Stomach smooth muscle (tissue), 2 donors: ENCODE measurements at regions not wholly inside any gene's neighbourhood (a gene's known extent, or its start where the extent isn't known, plus 50 kb on each side); places are given as distances from the start of the nearest gene placed in this dataset.

Source experiments
- H3K27ac ChIP-seq: one replicate; pipeline ENCODE4 v1.7.0; 2013; ENCODE audit warnings: mild to moderate bottlenecking, low read length, inconsistent platforms
- H3K27me3 ChIP-seq, 2 donors: one replicate each; pipeline ENCODE4 v1.7.0; 2013; ENCODE audit warnings: low read length in 2 of 2; ENCODE audit not compliant: insufficient read depth in 2 of 2, control insufficient read depth in 1 of 2
- H3K36me3 ChIP-seq, 2 donors: one replicate each; pipeline ENCODE4 v1.7.0; 2013; ENCODE audit warnings: low read length in 2 of 2; ENCODE audit not compliant: control insufficient read depth in 2 of 2, insufficient read depth in 2 of 2
- H3K4me1 ChIP-seq: one replicate; pipeline ENCODE4 v1.7.0; 2013; ENCODE audit warnings: low read length; ENCODE audit not compliant: control insufficient read depth, insufficient read depth
- H3K4me3 ChIP-seq, 2 donors: one replicate each; pipeline ENCODE4 v1.7.0; 2013; ENCODE audit warnings: low read length in 2 of 2
- H3K9ac ChIP-seq, 2 donors: one replicate each; pipeline ENCODE4 v1.7.0; 2013; ENCODE audit warnings: low read length in 2 of 2, mild to moderate bottlenecking in 1 of 2
- H3K9me3 ChIP-seq, 2 donors: one replicate each; pipeline ENCODE4 v1.7.0; 2013; ENCODE audit warnings: low read length in 2 of 2; ENCODE audit not compliant: control insufficient read depth in 2 of 2
- donor health status: healthy.
- donor health status: Pancreatic carcinoma.

DNA sequence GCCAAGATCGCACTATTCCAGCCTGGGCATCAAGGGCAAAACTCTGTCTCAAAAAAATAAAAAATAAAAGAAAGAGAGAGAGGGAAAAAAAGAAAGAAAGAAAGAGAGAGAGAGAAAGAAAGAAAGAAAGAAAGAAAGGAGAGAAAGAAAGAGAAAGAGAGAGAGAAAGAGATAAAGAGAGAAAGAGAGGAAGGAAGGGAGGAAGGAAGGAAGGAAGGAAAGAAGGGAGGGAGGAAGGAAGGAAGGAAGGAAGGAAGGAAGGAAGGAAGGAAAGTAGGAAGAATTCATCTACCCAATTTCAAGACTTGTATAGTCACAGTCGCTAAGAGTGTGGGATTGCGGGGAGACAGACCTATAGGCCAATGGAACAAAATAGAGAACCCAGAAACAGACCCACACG is 290.6 kb downstream of the NPHP4 start:
- no peak overlapping the region for H3K4me3 ChIP-seq
- H3K27me3 ChIP-seq, result no peaks in the 10 kb centered on the region
- no peak overlapping the region for H3K9ac ChIP-seq
- H3K36me3 ChIP-seq, result no peaks in the 10 kb centered on the region
- peaks cover 0 to 7% of the 10 kb centered on the region in 2 donors for H3K9me3 ChIP-seq
- no peaks in the 10 kb centered on the region for H3K4me1 ChIP-seq
- no peak overlapping the region for H3K27ac ChIP-seq

DNA sequence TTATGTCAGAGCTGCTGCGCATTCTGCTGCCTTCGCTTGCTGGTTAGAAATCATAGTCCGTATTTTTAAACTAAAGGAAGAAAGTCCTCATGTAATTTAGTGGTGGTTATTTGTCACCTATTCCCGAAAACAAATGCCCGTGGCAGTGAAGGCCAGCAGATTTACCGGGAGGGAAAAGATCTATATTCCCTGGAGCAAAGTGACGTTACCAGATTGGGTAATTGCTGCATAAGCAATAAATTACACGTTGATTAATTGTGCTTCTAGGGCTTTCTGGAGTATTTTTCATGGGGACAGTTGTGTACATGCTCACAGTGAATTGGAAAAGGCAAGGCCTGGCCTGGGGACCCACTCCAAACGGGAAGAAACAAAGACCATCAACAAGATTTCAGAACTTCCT is 298.7 kb downstream of the NPHP4 start:
- Histone ChIP-seq H3K27me3 (peaks cover 4 to 9% of the 10 kb centered on the region in 2 donors), H3K9me3 (peaks cover 0 to 4% of the 10 kb centered on the region in 2 donors), H3K4me3 (no peak overlapping the region), H3K36me3 (no peaks in the 10 kb centered on the region), H3K27ac (no peak overlapping the region), H3K4me1 (no peaks in the 10 kb centered on the region), H3K9ac (no peak overlapping the region)

DNA sequence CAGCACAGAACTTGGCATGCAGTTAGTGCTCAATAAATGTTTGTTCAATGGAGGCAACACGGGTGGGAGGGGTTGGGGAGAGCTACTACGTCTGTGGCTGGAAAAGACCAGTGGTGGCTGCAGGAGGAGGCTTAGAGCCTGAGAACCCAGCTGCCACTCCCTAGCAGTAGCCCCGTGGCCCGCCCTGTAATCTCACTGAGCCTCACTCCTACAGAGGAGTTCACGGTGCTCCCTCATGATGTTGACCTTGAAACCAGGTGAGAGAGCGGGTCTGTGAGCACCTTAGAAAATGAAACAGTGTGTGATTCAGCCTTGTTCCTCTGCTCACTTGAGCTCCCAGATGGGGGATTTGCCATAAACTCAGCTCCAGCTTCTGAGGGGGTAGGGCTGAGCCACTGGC is 299.6 kb downstream of the NPHP4 start:
- no peak overlapping the region for H3K4me3 ChIP-seq
- no peaks in the 10 kb centered on the region for H3K36me3 ChIP-seq
- no peak overlapping the region for H3K27ac ChIP-seq
- H3K27me3 ChIP-seq, result peaks cover 4 to 11% of the 10 kb centered on the region in 2 donors
- no peaks in the 10 kb centered on the region for H3K4me1 ChIP-seq
- no peak overlapping the region for H3K9ac ChIP-seq
- peaks cover 0 to 4% of the 10 kb centered on the region in 2 donors for H3K9me3 ChIP-seq

DNA sequence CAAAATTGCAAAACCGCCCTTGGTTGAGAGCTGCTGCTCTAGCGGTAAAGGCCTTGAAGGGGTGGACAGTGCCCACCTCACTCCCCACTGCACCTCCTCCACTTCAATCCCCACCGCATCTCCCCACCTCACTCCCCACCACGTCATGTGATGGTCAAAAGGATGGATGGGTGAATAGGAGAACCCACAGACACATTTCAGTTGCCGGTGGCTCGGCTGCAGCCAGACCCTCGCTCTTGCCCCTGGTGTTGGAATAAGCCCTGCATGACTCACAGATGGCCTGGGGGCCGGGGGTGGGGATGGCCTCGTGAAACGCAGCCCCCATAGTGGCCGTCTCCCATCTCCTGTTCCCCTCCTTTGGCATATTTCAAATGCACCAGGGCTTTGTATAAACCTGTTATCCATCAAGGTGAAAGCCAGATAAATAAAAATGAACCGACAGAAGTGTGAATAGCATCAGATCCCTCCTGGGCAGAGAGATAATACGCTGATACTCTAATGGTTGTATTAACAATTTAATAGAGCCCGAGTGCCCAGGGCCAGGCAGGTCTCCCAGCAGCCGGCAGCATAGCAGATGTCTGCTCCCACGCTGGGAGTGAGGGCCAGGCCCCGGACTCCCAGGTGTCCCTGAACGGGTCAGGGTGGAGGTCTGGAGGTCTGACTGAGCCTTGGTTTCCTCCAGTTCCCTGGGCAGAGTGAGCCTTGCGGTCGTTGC is 300.3 kb downstream of the NPHP4 start:
- Histone ChIP-seq H3K9me3 (peaks cover 0 to 4% of the 10 kb centered on the region in 2 donors), H3K27ac (no peak overlapping the region), H3K4me1 (no peaks in the 10 kb centered on the region), H3K27me3 (peaks cover 4 to 11% of the 10 kb centered on the region in 2 donors), H3K36me3 (no peaks in the 10 kb centered on the region), H3K4me3 (no peak overlapping the region), H3K9ac (no peak overlapping the region)

DNA sequence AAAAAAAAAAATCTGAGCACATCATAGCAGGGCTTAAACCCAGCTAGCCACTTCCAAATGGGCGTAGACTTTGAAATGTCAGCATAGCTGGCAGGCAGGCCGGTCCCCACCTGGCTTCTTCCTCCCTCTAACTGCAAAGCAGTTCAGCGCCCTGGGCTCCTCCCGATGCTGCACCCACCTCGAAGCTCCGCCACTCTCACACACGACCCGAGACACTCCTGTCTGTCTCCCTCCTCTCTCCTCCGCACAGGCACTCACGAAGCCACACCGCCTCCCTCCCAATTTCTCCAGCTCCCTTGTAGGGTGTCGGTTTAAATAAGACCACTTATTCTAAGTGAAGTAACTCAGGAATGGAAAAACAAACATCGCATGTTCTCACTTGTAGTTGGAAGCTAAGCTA is 301.3 kb downstream of the NPHP4 start:
- Histone ChIP-seq H3K27me3 (peaks cover 4 to 14% of the 10 kb centered on the region in 2 donors), H3K9me3 (peaks cover 0 to 4% of the 10 kb centered on the region in 2 donors), H3K4me3 (no peak overlapping the region), H3K9ac (no peak overlapping the region), H3K4me1 (no peaks in the 10 kb centered on the region), H3K36me3 (no peaks in the 10 kb centered on the region), H3K27ac (no peak overlapping the region)

DNA sequence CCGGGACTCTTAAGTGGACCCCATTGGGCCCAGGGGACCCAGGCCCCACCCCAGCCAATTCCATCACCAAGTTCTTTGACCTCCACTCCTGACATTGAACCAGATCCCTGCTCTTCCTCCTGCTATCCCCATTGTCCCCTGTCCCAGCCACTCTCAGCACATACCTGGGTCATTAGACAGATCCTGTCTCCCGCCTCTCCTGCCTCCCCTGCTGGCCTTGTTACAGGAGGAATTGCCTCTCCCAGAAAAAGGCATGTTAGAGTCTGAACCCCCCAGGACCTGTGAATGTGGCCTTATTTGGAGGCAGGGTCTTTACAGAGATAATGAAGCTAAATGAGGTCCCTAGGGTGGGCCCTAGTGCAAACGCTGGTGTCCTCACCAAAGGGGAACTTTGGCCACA is 301.9 kb downstream of the NPHP4 start:
- peaks cover 4 to 14% of the 10 kb centered on the region in 2 donors for H3K27me3 ChIP-seq

DNA sequence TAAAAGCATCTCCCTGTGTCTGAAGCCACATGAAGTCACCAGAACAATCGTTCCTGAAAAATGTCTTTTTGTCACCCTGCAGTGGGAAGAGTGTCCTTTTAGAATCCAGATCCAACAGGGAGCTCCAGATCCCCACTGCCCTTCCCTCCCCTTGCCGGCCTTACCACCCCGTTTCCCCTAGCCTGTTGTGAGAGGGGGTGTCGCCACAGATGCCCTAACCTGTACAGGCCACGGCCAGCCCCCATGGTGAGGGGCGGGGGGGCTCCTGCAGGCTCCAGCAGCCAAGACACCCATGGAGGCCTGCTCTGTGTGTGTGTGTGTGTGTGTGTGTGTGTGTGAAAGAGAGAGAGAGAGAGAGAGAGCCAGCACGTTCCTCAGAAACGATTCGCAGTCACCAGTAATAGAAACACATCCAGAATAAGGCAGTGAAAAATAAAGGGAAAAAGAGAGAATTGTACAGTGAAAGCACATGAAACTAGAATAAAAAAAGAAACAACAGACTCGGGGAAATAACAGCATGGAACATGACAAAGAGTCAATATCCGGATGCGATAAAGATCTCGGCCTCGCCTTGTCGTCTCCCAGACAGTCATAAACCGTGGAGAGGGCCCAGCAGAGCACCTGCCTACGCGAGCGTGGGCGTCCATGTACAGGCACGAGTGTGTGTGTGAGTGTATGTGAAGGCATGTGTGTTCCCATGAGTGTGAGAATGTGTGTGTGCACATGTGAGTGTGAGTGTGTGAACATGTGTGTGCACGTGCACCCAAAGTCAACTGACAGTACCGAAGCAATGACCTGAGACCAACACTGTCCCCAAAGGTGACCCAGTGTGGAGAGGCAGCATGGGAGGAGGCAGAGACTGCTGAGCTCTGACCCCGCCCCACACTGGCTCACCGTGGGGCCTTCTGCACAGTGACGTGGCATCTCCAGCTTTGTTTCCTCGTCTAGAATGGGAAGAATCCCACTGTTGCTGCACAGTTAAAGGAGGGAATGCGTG is 303.8 kb downstream of the NPHP4 start:
- H3K4me1 ChIP-seq, result no peaks in the 10 kb centered on the region
- peaks cover 4 to 19% of the 10 kb centered on the region in 2 donors for H3K27me3 ChIP-seq
- no peaks in the 10 kb centered on the region for H3K36me3 ChIP-seq
- H3K9ac ChIP-seq, result no peak overlapping the region
- H3K4me3 ChIP-seq, result no peak overlapping the region
- H3K27ac ChIP-seq, result no peak overlapping the region
- no peaks in the 10 kb centered on the region for H3K9me3 ChIP-seq

More for the DNA sequence above, 301.9 kb downstream of the NPHP4 start:
- Histone ChIP-seq H3K4me1 (no peaks in the 10 kb centered on the region), H3K9ac (no peak overlapping the region), H3K27ac (no peak overlapping the region), H3K9me3 (peaks cover 0 to 1% of the 10 kb centered on the region in 2 donors), H3K36me3 (no peaks in the 10 kb centered on the region), H3K4me3 (no peak overlapping the region)

DNA sequence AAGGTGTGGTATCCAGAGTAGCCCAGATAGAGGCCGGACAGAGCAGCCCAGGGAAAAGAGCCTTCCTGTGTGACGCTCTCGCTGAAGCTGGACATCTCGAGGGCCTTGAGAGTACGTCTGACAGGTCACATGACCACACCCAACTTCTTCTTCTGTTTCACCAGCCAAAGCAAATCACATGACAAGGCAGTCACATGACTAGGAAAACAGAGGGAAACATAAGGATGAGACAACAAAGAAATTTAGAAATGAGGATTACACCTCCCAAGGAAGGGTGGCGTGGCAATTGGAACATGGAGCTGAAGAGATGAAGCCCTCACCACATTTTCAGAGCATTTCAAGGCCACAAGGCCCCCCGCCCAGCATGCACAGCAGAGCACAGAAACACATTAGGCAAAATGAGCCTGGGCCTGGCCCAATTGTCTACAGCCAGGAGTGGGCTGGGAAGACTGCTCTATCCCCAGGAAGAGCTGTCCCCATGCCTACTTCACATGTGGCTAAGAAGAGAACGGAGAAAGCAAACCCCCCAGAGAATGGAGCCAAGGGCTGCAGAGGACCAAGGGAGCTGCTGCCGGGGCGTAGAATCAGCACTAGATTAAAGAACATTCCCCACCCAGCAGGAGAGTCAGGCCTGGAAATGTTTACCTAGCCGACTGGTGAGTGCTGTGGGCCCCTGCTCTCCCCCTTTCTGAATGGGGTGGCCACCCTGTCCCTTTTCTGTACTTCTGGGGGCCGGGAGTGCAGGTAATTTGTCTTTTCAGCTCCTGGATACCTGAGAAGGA is 305.1 kb downstream of the NPHP4 start:
- Histone ChIP-seq H3K4me3 (no peak overlapping the region), H3K27ac (no peak overlapping the region), H3K9ac (no peak overlapping the region), H3K36me3 (no peaks in the 10 kb centered on the region), H3K9me3 (peaks cover 0 to 3% of the 10 kb centered on the region in 2 donors), H3K4me1 (no peaks in the 10 kb centered on the region), H3K27me3 (peaks cover 4 to 22% of the 10 kb centered on the region in 2 donors)

DNA sequence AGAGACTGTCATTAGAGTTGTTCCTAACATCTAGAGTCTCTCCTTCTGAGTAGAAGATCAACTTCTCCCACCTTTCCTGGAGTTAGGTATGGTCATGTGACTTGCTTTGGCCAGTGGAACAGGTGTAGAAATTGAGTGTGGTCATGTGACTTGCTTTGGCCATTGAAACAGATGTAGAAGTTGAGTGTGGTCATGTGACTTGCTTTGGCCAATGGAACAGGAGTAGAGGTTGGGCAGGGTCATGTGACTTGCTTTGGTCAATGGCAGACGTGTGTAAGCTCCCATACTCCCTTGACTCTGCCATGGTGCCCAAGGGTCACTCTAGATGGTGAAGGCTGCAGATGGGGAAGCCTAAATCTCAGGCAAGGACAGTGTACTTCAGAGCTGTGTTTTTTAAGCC is 306.0 kb downstream of the NPHP4 start:
- H3K9ac ChIP-seq, result no peak overlapping the region
- no peak overlapping the region for H3K27ac ChIP-seq
- no peaks in the 10 kb centered on the region for H3K36me3 ChIP-seq
- H3K4me3 ChIP-seq, result no peak overlapping the region
- peaks cover 0 to 3% of the 10 kb centered on the region in 2 donors for H3K9me3 ChIP-seq
- peaks cover 1 to 22% of the 10 kb centered on the region in 2 donors for H3K27me3 ChIP-seq
- no peaks in the 10 kb centered on the region for H3K4me1 ChIP-seq

DNA sequence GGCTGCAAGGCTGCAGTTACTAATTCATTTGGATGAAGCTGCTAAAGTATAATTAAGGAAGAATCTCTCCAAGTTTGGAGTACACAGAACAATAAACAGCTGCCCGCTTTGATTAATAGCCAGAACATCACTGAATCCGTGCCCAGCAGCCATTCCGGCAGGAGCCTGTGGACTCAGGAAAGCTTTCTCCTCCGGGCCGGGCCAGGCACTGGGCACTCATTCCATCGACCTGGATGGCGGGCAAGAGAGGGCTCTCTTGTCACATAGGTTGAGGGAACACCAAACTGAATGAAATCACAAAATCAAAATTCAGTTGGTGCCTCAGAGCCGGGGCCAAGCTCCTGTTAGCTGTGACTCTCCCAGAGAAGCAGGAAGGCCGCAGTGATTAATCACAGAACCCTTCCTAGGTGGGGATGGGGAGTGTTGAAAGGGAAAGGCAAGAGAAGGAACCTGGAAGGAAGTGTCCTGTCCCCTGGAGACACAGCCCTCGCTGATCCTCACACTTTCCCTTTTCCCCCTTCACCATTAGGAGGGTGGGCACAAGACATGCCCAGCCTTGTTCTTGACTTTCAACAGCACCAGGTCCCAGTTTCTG is 306.7 kb downstream of the NPHP4 start:
- no peaks in the 10 kb centered on the region for H3K36me3 ChIP-seq
- peaks cover 0 to 22% of the 10 kb centered on the region in 2 donors for H3K27me3 ChIP-seq

More for the DNA sequence above, 306.7 kb downstream of the NPHP4 start:
- no peak overlapping the region for H3K4me3 ChIP-seq
- no peak overlapping the region for H3K27ac ChIP-seq
- H3K9ac ChIP-seq, result no peak overlapping the region
- H3K9me3 ChIP-seq, result peaks cover 0 to 3% of the 10 kb centered on the region in 2 donors
- H3K4me1 ChIP-seq, result no peaks in the 10 kb centered on the region
